Body of pancreas (tissue), 4 donors: ENCODE measurements at regions not wholly inside any gene's neighbourhood (a gene's known extent, or its start where the extent isn't known, plus 50 kb on each side); places are given as distances from the start of the nearest gene placed in this dataset.

ENCODE experiments used
- ATAC-seq: fragments of 150-250 bp; one replicate; pipeline ENCODE4 v1.9.1; 2016
- DNase-seq, 4 donors: peaks; one replicate each; pipeline ENCODE4 v3.0.0-alpha.2; 2019
- H3K27ac ChIP-seq, 4 donors: fragments of 200-600 bp; sonication (generic); 1 replicate in 3 of 4; 2 replicates in 1 of 4; pipeline versions ENCODE4 v1.5.1 to v1.6.1; 2016 to 2019; ENCODE audit warnings: mild to moderate bottlenecking in 1 of 4, mixed read lengths in 1 of 4, moderate library complexity in 1 of 4
- H3K27me3 ChIP-seq, 2 donors: fragments of 200-600 bp; sonication (generic); one replicate each; pipeline ENCODE4 v1.6.0; 2016; ENCODE audit warnings: mild to moderate bottlenecking in 1 of 2
- H3K36me3 ChIP-seq, 2 donors: fragments of 200-600 bp; sonication (generic); replicated peaks in 1 of 2; 2 replicates each; pipeline ENCODE4 v1.5.1; 2016; ENCODE audit warnings: low read depth in 2 of 2; ENCODE audit not compliant: insufficient read depth in 1 of 2
- H3K4me1 ChIP-seq: fragments of 200-600 bp; sonication (generic); one replicate; pipeline ENCODE4 v1.6.0; 2016
- H3K4me3 ChIP-seq, 2 donors: fragments of 200-600 bp; sonication (generic); 1 replicate in 1 of 2; 2 replicates in 1 of 2; pipeline ENCODE4 v1.5.1; 2016 to 2019
- H3K9me3 ChIP-seq, 3 donors: fragments of 200-600 bp; sonication (generic); 1 replicate in 2 of 3; 2 replicates in 1 of 3; pipeline ENCODE4 v1.5.1; 2016
- POLR2A ChIP-seq, 3 donors: fragments of 450-650 bp; IDR thresholded peaks; one replicate each; pipeline ENCODE4 v1.6.1; 2016; ENCODE audit warnings: antibody characterized with exemption in 3 of 3, mild to moderate bottlenecking in 2 of 3
- WGBS, 2 donors: methylation state at CpG; one replicate each; pipeline ENCODE4 v1.1.5; 2017; 5-methylcytosine and 5-hydroxymethylcytosine counted together
- intact Hi-C: fragments of 100-400 bp; cut with DNase I; formaldehyde crosslinking; loops from one replicate; pipeline ENCODE4 v1.15.1; 2023
- TF ChIP-seq, protein P1 (sequence below), 7 experiments: fragments of 450-650 bp in 4 of 7; fragments of 200-600 bp in 3 of 7; sonication (generic) in 3 of 7; IDR thresholded peaks; one replicate each; pipeline ENCODE4 v1.5.1; 2016 to 2019; ENCODE audit warnings: antibody characterized with exemption in 7 of 7

DNA sequence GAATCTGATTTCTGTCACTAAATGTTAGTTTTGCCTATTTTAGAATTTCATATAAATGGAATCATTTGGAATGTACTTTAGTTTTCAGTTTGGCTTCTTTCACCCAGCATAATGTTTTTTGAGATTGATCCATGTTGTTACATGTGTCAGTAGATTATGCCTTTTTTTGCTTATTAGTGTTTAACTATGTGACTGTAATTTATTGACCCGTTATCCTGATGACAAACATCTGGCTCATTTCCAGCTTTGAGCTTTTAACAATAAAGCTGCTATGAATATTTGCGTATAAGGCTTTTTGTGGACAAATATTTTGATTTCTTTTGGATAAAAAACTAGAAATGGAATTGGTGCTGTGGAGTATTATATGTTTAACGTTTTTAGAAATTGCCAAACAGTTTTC is 254.5 kb upstream of the CFAP20DC start:
- Histone ChIP-seq H3K36me3 (no peaks in the 10 kb centered on the region), H3K27ac (no peak overlapping the region), H3K4me3 (no peak overlapping the region), H3K9me3 (no peaks in the 10 kb centered on the region), H3K4me1 (peaks cover 11% of the 10 kb centered on the region), H3K27me3 (no peaks in the 10 kb centered on the region)
- no peak for TF ChIP-seq POLR2A (IDR thresholded peaks at IDR 0.05)
- TF ChIP-seq, protein P1, sequence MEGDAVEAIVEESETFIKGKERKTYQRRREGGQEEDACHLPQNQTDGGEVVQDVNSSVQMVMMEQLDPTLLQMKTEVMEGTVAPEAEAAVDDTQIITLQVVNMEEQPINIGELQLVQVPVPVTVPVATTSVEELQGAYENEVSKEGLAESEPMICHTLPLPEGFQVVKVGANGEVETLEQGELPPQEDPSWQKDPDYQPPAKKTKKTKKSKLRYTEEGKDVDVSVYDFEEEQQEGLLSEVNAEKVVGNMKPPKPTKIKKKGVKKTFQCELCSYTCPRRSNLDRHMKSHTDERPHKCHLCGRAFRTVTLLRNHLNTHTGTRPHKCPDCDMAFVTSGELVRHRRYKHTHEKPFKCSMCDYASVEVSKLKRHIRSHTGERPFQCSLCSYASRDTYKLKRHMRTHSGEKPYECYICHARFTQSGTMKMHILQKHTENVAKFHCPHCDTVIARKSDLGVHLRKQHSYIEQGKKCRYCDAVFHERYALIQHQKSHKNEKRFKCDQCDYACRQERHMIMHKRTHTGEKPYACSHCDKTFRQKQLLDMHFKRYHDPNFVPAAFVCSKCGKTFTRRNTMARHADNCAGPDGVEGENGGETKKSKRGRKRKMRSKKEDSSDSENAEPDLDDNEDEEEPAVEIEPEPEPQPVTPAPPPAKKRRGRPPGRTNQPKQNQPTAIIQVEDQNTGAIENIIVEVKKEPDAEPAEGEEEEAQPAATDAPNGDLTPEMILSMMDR (IDR thresholded peaks at IDR 0.05) = no peak
- intact Hi-C loops = no loop called here
- WGBS, 2 donors = 25 to 28% methylated on average over 3 of the region's 3 CpGs
- ATAC-seq (no peak), DNase-seq (no peak)

- H3K27ac ChIP-seq = peak overlapping the region in 1 of 4 donors; percentile 12
- WGBS, 2 donors = 56 to 62% methylated on average over 4 of the region's 4 CpGs
- ATAC-seq (no peak), DNase-seq (no peak)
- peaks cover 10% of the 10 kb centered on the region for H3K4me1 ChIP-seq
- no peak overlapping the region for H3K4me3 ChIP-seq
- no peaks in the 10 kb centered on the region for H3K36me3 ChIP-seq
- H3K9me3 ChIP-seq = no peaks in the 10 kb centered on the region
- intact Hi-C loops = no loop called here
- no peaks in the 10 kb centered on the region for H3K27me3 ChIP-seq
- TF ChIP-seq POLR2A (IDR thresholded peaks at IDR 0.05) = no peak
- TF ChIP-seq, protein P1 (IDR thresholded peaks at IDR 0.05) = no peak
Observed at GRCh38 chr3:59303452-59303851, 253.6 kb upstream of the CFAP20DC start.

- 11 to 23% methylated on average over 5 of the region's 5 CpGs for WGBS, 2 donors
- H3K27ac ChIP-seq = no peak overlapping the region
- H3K36me3 ChIP-seq = no peaks in the 10 kb centered on the region
- no peaks in the 10 kb centered on the region for H3K27me3 ChIP-seq
- no peaks in the 10 kb centered on the region for H3K4me1 ChIP-seq
- intact Hi-C loops = no loop called here
- H3K9me3 ChIP-seq = no peaks in the 10 kb centered on the region
- ATAC-seq (peak; percentile 56), DNase-seq (no peak)
- H3K4me3 ChIP-seq = no peak overlapping the region
- TF ChIP-seq POLR2A (IDR thresholded peaks at IDR 0.05) = no peak
- TF ChIP-seq, protein P1 (IDR thresholded peaks at IDR 0.05) = no peak
Observed at GRCh38 chr3:59302442-59302841, 252.6 kb upstream of the CFAP20DC start.

DNA sequence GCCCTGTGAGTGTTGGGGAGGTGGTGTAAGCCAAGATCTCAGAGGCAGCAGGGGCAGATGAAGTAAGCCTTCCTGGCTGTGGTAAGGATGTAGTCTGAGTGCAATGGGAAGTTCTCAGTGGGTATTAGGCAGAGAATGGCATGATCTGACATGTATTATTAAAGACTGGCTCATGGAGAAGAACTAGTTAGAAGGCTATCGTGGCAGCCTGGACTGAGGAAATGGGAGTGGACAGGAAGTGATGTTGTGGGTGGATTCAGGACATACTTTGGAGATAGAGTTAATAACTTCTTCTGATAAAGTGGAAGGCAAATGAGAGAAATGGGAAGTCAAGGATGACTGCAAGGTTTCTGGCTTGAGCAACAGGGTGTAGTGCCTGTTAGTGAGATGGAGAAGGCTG is 250.9 kb upstream of the CFAP20DC start:
- no peak overlapping the region for H3K27ac ChIP-seq
- intact Hi-C loops = no loop called here
- DNase-seq (peak in 1 of 4 donors; percentile 3), ATAC-seq (no peak)
- H3K9me3 ChIP-seq = no peaks in the 10 kb centered on the region
- TF ChIP-seq, protein P1 (IDR thresholded peaks at IDR 0.05) = no peak
- no peak for TF ChIP-seq POLR2A (IDR thresholded peaks at IDR 0.05)
- H3K36me3 ChIP-seq = no peaks in the 10 kb centered on the region
- no peaks in the 10 kb centered on the region for H3K4me1 ChIP-seq
- no peaks in the 10 kb centered on the region for H3K27me3 ChIP-seq
- no peak overlapping the region for H3K4me3 ChIP-seq
- WGBS, 2 donors = 80 to 89% methylated on average over 1 of the region's 1 CpG

- DNase-seq = no peak
- no peaks in the 10 kb centered on the region for H3K36me3 ChIP-seq
- no peak for ATAC-seq
- H3K27me3 ChIP-seq = no peaks in the 10 kb centered on the region
- no peak overlapping the region for H3K4me3 ChIP-seq
- WGBS, 2 donors = 80 to 88% methylated on average over 2 of the region's 2 CpGs
- no peaks in the 10 kb centered on the region for H3K9me3 ChIP-seq
- TF ChIP-seq POLR2A (IDR thresholded peaks at IDR 0.05) = no peak
- TF ChIP-seq, protein P1 (IDR thresholded peaks at IDR 0.05) = no peak
- no peak overlapping the region for H3K27ac ChIP-seq
- intact Hi-C loops = no loop called here
- H3K4me1 ChIP-seq = no peaks in the 10 kb centered on the region
Observed at GRCh38 chr3:59299561-59299960, 249.7 kb upstream of the CFAP20DC start.
